ENCODE measurements at regions not wholly inside any gene's neighbourhood (a gene's known extent, or its start where the extent isn't known, plus 50 kb on each side); places are given as distances from the start of the nearest gene placed in this dataset.

GRCh38 chr10:121102706-121103105, 251.5 kb downstream of the WDR11 start:
- DNase-seq, result no peak

GRCh38 chr10:121104476-121105111, 253.4 kb downstream of the WDR11 start:
- DNase-seq, result no peak

GRCh38 chr10:121106611-121107010, 255.4 kb downstream of the WDR11 start:
- no peak for DNase-seq

GRCh38 chr10:121108051-121108450, 256.9 kb downstream of the WDR11 start:
- no peak for DNase-seq

GRCh38 chr10:121110369-121110768, 259.2 kb downstream of the WDR11 start:
- no peak for DNase-seq

GRCh38 chr10:121112136-121112535, 261.0 kb downstream of the WDR11 start:
- DNase-seq, result no peak

- DNase-seq, result no peak
These were observed 261.6 kb downstream of the WDR11 start for GRCh38 chr10:121112579-121113384.

GRCh38 chr10:121113385-121113696, 262.2 kb downstream of the WDR11 start:
- DNase-seq, result no peak

GRCh38 chr10:121113911-121114310, 262.7 kb downstream of the WDR11 start:
- no peak for DNase-seq

GRCh38 chr10:121115154-121115553, 264.0 kb downstream of the WDR11 start:
- no peak for DNase-seq

GRCh38 chr10:121121462-121121861, 270.3 kb downstream of the WDR11 start:
- no peak for DNase-seq

- DNase-seq, result no peak
These were observed 276.2 kb downstream of the WDR11 start for GRCh38 chr10:121127151-121127906.

GRCh38 chr10:121128164-121128563, 277.0 kb downstream of the WDR11 start:
- no peak for DNase-seq

- DNase-seq, result no peak
These were observed 278.1 kb downstream of the WDR11 start for GRCh38 chr10:121129266-121129665.

- DNase-seq, result no peak
These were observed 279.2 kb downstream of the WDR11 start for GRCh38 chr10:121130382-121130781.

GRCh38 chr10:121131014-121131413, 279.9 kb downstream of the WDR11 start:
- no peak for DNase-seq

GRCh38 chr10:121131426-121132265, 280.5 kb downstream of the WDR11 start:
- DNase-seq, result no peak

GRCh38 chr10:121132273-121132672, 281.1 kb downstream of the WDR11 start:
- DNase-seq, result no peak

GRCh38 chr10:121133901-121134300, 282.7 kb downstream of the WDR11 start:
- DNase-seq, result no peak

- no peak for DNase-seq
These were observed 283.5 kb downstream of the WDR11 start for GRCh38 chr10:121134711-121135110.

- DNase-seq, result no peak
These were observed 284.4 kb downstream of the WDR11 start for GRCh38 chr10:121135512-121135911.

GRCh38 chr10:121137533-121137932, 286.4 kb downstream of the WDR11 start:
- no peak for DNase-seq

All from stimulated activated CD8-positive, alpha-beta memory T cell treated with anti-CD3 and anti-CD28 coated beads, Interleukin-4, amount 100 ng/mL, for 48 hours (primary cell).